IMR-90 (cell line): ENCODE measurements at regions not wholly inside any gene's neighbourhood (a gene's known extent, or its start where the extent isn't known, plus 50 kb on each side); places are given as distances from the start of the nearest gene placed in this dataset.
A peak's percentile ranks its signal among the peaks of the same experiment; 100 is the strongest.

Experiments used
- ATAC-seq: fragments of 200-7000 bp; cut with Tn5 transposase; 2 replicates; pipeline ENCODE4 v1.9.1; 2020; ENCODE audit warnings: low read depth, mild to moderate bottlenecking, moderate library complexity
- BruUV-seq: library from RNA; stranded (reverse); fragments of 400-500 nt; replicated peaks from 2 replicates; lab custom pipeline; 2021; lab: Mats Ljungman, UMichigan
- CTCF ChIA-PET: fragments of 300-600 bp; formaldehyde crosslinking; extraction: SDS; loops from one replicate; lab custom pipeline; 2021; ENCODE audit warnings: antibody characterized with exemption; lab: Yijun Ruan, JAX
- POLR2A ChIA-PET: fragments of 300-600 bp; sonication (Branson Sonifier 250); formaldehyde crosslinking; loops from one replicate; lab custom pipeline; 2022; ENCODE audit warnings: antibody characterized with exemption; ENCODE audit not compliant: unreplicated experiment; lab: Charles Lee
- DNase-seq: peaks from one replicate; pipeline ENCODE4 v3.0.0; 2013
- H2AFZ ChIP-seq: replicated peaks from 2 replicates; pipeline ENCODE3; 2013; ENCODE audit warnings: low read length, mild to moderate bottlenecking; ENCODE audit not compliant: poor library complexity
- H2AK5ac ChIP-seq: 2 replicates; pipeline ENCODE4 v1.6.1; 2013; ENCODE audit warnings: low read depth, low read length, inconsistent platforms
- H2AK9ac ChIP-seq: replicated peaks from 2 replicates; pipeline ENCODE3; 2013; ENCODE audit warnings: mild to moderate bottlenecking, low read depth, low read length, moderate library complexity; ENCODE audit not compliant: poor library complexity
- H2BK120ac ChIP-seq: 2 replicates; pipeline ENCODE4 v1.6.1; 2013; ENCODE audit warnings: low read depth, low read length, inconsistent platforms
- H2BK15ac ChIP-seq: 3 replicates; pipeline ENCODE4 v1.6.1; 2013; ENCODE audit warnings: low read depth, low read length, inconsistent platforms
- H2BK20ac ChIP-seq: 2 replicates; pipeline ENCODE4 v1.6.1; 2013; ENCODE audit warnings: low read depth, mild to moderate bottlenecking, inconsistent platforms, low read length, moderate library complexity
- H2BK5ac ChIP-seq: 2 replicates; pipeline ENCODE4 v1.6.1; 2013; ENCODE audit warnings: mild to moderate bottlenecking, low read depth, low read length, inconsistent platforms; ENCODE audit not compliant: poor library complexity, severe bottlenecking
- H3K14ac ChIP-seq: replicated peaks from 2 replicates; pipeline ENCODE4 v1.6.1; 2013; ENCODE audit warnings: low read depth, low read length, inconsistent platforms
- H3K18ac ChIP-seq: 2 replicates; pipeline ENCODE4 v1.6.1; 2013; ENCODE audit warnings: low read depth, low read length, control low read depth
- H3K23ac ChIP-seq: 2 replicates; pipeline ENCODE4 v1.6.1; 2013; ENCODE audit warnings: low read depth, low read length, inconsistent platforms
- H3K27ac ChIP-seq: 2 replicates; pipeline ENCODE4 v1.5.1; 2013; ENCODE audit warnings: mild to moderate bottlenecking, control low read depth, low read length; ENCODE audit not compliant: insufficient read depth
- H3K27me3 ChIP-seq: 2 replicates; pipeline ENCODE4 v1.6.1; 2013; ENCODE audit warnings: low read length; ENCODE audit not compliant: control insufficient read depth, insufficient read depth
- H3K36me3 ChIP-seq: 2 replicates; pipeline ENCODE4 v1.6.1; 2013; ENCODE audit warnings: low read length, mixed read lengths; ENCODE audit not compliant: control insufficient read depth, insufficient read depth
- H3K4ac ChIP-seq: 2 replicates; pipeline ENCODE4 v1.6.1; 2013; ENCODE audit warnings: low read depth, low read length, inconsistent platforms
- H3K4me1 ChIP-seq: 2 replicates; pipeline ENCODE4 v1.6.1; 2013; ENCODE audit warnings: low read length, mixed read lengths; ENCODE audit not compliant: control insufficient read depth, insufficient read depth
- H3K4me2 ChIP-seq: 2 replicates; pipeline ENCODE4 v1.6.1; 2013; ENCODE audit warnings: low read depth, mild to moderate bottlenecking, control low read depth, low read length, moderate library complexity
- H3K4me3 ChIP-seq: 2 replicates; pipeline ENCODE4 v1.5.1; 2013; ENCODE audit warnings: low read depth, mild to moderate bottlenecking, control low read depth, low read length, moderate library complexity; ENCODE audit not compliant: insufficient read depth
- H3K56ac ChIP-seq: 2 replicates; pipeline ENCODE4 v1.6.1; 2013; ENCODE audit warnings: low read length, inconsistent platforms; ENCODE audit not compliant: insufficient read depth; ENCODE audit errors: extremely low read depth
- H3K79me1 ChIP-seq, 2 experiments: 2 replicates each; pipeline ENCODE4 v1.6.1; 2013; ENCODE audit warnings: low read length in 2 of 2, inconsistent platforms in 1 of 2, low read depth in 1 of 2
- H3K9ac ChIP-seq: 2 replicates; pipeline ENCODE4 v1.6.1; 2013; ENCODE audit warnings: low read depth, low read length, control low read depth
- H3K9me1 ChIP-seq: 2 replicates; pipeline ENCODE4 v1.6.1; 2013; ENCODE audit warnings: low read length, inconsistent platforms; ENCODE audit not compliant: insufficient read depth
- H3K9me3 ChIP-seq: 2 replicates; pipeline ENCODE4 v1.6.1; 2013; ENCODE audit warnings: low read length; ENCODE audit not compliant: control insufficient read depth, insufficient read depth
- H4K20me1 ChIP-seq: 2 replicates; pipeline ENCODE4 v1.6.1; 2013; ENCODE audit warnings: low read length, inconsistent platforms; ENCODE audit not compliant: insufficient read depth
- H4K5ac ChIP-seq: 2 replicates; pipeline ENCODE4 v1.6.1; 2013; ENCODE audit warnings: mild to moderate bottlenecking, low read depth, low read length, control low read depth
- H4K8ac ChIP-seq, 2 experiments: 2 replicates each; pipeline ENCODE4 v1.6.1; 2013; ENCODE audit warnings: low read depth in 2 of 2, low read length in 2 of 2, control low read depth in 1 of 2, inconsistent platforms in 1 of 2
- H4K91ac ChIP-seq: 2 replicates; pipeline ENCODE4 v1.6.1; 2013; ENCODE audit warnings: low read depth, low read length, inconsistent platforms; ENCODE audit not compliant: insufficient read depth
- MAFK ChIP-seq: IDR thresholded peaks from 2 replicates; pipeline ENCODE4 v1.6.1; 2012; ENCODE audit warnings: low read depth, low read length, improper control_type of control experiment
- NFE2L2 ChIP-seq: fragments of 150-350 bp; IDR thresholded peaks from 2 replicates; pipeline ENCODE4 v1.6.1; 2016; ENCODE audit warnings: low read depth, mild to moderate bottlenecking, low read length
- WGBS, 2 experiments: methylation state at CpG; one replicate each; pipeline versions ENCODE4 v1.1.5 to v1.1.7; 2013; ENCODE audit warnings: missing lambda C conversion rate in 2 of 2; ENCODE audit not compliant: insufficient read length in 1 of 2; ENCODE audit errors: extremely low coverage in 2 of 2; 5-methylcytosine and 5-hydroxymethylcytosine counted together
- dilution Hi-C: fragments of 300-500 bp; cut with HindIII; formaldehyde crosslinking; loops from one replicate; pipeline ENCODE4 v1.14.3; 2018; ENCODE audit warnings: low sequenced_read_pairs; ENCODE audit not compliant: unreplicated experiment
- in situ Hi-C: fragments of 300-500 bp; cut with MboI; formaldehyde crosslinking; loops from 3 replicates; pipeline ENCODE4 v1.14.3; 2019; ENCODE audit warnings: low sequenced_read_pairs, inconsistent platforms, mixed read lengths
- intact Hi-C: fragments of 100-400 bp; cut with micrococcal nuclease; formaldehyde crosslinking; loops from 2 replicates; pipeline ENCODE4 v1.10.0; 2022

GRCh38 chr5:107782561-107783169, 111.9 kb upstream of the EFNA5 start:
- H2AK9ac ChIP-seq = no peak overlapping the region
- H3K4ac ChIP-seq = no peak overlapping the region
- in situ Hi-C loops (no loop called here), intact Hi-C loops (no loop called here), dilution Hi-C loops (no loop called here)
- no peak overlapping the region for H3K9ac ChIP-seq
- H3K18ac ChIP-seq = no peak overlapping the region
- no peak overlapping the region for H2AK5ac ChIP-seq
- H4K8ac ChIP-seq = no peak overlapping the region
- ATAC-seq = no peak
- ChIA-PET POLR2A (no interaction called here), CTCF (interaction anchor here (0.6 to 1.5 kb wide), 2 partner anchors 15 to 201 kb away, joined by 3 read pairs; no protein-coding TSS in a partner anchor)
- BruUV-seq = no TSS peak
- no peak overlapping the region for H3K23ac ChIP-seq
- H3K27ac ChIP-seq = no peak overlapping the region
- no peak overlapping the region for H3K4me2 ChIP-seq
- no peak overlapping the region for H3K14ac ChIP-seq
- peaks cover 7% of the 10 kb centered on the region for H3K9me3 ChIP-seq
- H2BK20ac ChIP-seq = no peak overlapping the region
- no peak overlapping the region for H3K56ac ChIP-seq
- H2AFZ ChIP-seq = no peak overlapping the region
- H3K27me3 ChIP-seq = no peaks in the 10 kb centered on the region
- H4K91ac ChIP-seq = no peak overlapping the region
- TF ChIP-seq NFE2L2 (no peak), MAFK (peak; percentile 80)
- H3K9me1 ChIP-seq = no peaks in the 10 kb centered on the region
- no peaks in the 10 kb centered on the region for H4K20me1 ChIP-seq
- DNase-seq = no peak
- H3K79me1 ChIP-seq = no peaks in the 10 kb centered on the region
- no peak overlapping the region for H4K5ac ChIP-seq
- H2BK5ac ChIP-seq = no peak overlapping the region
- H2BK15ac ChIP-seq = no peak overlapping the region
- whole genome bisulfite sequencing, 2 experiments = no CpG with 5 or more reads among the region's 4 CpGs
- H3K36me3 ChIP-seq = no peaks in the 10 kb centered on the region
- no peak overlapping the region for H3K4me3 ChIP-seq
- H3K4me1 ChIP-seq = no peaks in the 10 kb centered on the region
- H2BK120ac ChIP-seq = no peak overlapping the region
